NOMO-1 treated with DMSO at 0.1 percent for 48 hours (cell line): ENCODE measurements at regions not wholly inside any gene's neighbourhood (a gene's known extent, or its start where the extent isn't known, plus 50 kb on each side); places are given as distances from the start of the nearest gene placed in this dataset.
"Not testable (repeated sequence)": the region's sequence is repeated elsewhere in the genome, so short reads cannot be mapped to it uniquely, and the experiment has no call there.

Experiments
- DNase-seq: peaks from one replicate; lab custom pipeline; 2025; ENCODE audit not compliant: unreplicated experiment; lab: John Stamatoyannopoulos, UW

DNA sequence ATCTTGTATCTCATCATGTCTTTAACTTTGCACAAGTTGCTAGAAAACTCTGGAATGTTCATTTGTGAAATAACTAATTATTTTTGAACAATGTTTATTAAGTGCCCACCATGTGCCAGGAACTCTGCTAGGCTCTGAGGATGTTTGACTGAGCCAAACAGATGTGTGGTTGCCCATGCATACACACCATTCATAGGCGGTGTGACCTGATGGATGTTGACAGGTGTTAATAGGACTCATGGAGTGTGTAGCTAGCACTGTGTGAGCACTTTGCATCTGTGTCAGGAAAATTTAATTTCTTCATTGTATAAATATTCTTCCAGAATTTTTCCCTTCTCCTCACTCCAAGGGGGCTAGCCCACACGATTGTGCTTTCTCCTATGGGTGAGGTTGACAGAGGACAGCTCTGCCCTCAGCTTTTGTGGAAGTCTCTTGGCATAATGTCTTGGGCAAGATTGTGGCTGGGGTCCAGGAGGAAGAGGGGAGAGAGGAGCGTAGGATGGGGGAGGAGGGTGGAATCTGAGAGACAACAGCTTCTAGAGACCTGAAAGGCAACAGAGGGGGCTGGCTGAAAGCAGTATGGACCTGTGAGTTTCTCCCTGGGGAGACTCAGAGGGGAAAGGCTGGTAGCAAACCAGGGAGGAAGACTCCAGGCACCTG lies 214.6 kb upstream of the CXCR4 start:
- DNase-seq = no peak

DNA sequence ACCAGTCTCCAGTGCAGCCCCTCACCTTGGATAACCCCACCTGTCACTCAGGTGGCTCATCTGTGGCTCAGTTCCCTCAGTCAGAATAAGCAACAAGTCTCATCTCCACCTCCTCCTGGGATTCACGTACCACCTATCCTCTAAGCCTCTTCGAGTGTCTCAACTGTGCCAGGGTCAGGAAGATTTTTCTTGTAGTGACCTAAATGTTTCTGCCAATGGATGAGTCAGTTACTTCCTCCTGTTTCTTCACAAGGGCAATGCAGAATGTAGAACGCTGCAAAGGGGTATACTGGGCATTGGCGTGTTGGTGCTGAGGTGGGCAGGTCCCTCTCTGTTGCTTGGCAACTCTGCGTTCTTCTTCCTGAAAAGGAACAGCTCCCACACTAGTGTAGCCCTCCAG lies 213.3 kb upstream of the CXCR4 start:
- DNase-seq = peak; percentile 25

DNA sequence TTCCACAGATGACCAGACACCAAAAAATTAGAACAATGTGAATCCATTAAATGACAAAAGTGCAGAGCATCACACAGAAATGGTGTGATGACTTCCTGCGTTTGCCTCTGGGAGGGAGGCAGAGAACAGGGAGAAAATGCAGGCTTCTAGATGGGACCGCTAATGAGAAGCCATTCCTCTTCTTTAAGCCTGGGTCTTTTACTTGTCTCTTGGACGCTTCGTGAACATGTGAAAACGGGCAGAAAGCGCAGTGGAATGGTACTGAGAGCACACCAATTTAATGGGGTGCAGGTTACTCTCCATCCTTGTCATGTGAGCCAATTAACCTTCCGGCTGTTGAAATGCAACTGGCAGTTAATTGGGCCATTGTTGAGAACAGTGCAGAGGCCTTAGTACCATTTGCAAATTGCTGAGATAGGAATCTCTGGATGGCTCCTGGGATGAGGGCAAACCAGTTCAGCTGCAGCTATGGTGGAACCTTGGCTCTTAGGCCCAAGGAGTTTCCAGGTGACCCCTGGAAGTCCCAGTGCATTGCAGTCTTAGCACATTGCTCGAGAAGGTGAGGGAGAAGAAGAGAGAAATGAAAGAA lies 210.4 kb upstream of the CXCR4 start:
- no peak for DNase-seq

DNA sequence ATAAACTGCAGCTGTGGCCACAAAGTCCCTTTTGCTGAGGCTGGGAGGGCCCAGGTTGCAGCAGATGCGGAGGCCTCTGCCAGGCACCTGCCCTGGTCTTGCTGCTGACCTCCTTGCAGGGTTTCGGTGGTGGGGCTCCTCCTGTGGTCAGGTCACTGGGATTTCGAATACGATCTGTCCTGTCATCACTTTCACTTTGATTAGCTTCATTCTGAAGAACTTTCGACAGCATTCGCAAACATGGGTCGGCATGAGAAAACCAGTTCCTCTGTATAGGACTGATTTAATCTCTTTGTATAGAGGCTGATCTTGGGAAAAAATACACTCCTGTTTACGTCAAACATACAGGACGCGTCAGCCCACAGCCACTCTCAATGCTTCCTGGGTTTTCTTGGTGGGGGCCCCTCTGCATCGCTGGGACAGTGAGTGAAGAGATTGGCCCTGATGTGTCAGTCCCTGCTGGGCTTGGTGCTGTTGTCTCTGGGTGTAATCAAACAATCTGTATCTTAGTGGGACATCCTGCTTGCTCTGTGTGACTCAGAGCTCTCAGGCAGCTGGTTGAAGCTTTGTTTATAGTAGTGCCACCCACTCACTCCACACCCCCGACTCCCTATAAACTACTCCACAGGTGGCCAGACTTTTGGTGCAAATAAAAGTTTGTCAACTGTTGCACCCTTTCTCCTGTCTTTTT lies 209.4 kb upstream of the CXCR4 start:
- peak; percentile 28 for DNase-seq

DNA sequence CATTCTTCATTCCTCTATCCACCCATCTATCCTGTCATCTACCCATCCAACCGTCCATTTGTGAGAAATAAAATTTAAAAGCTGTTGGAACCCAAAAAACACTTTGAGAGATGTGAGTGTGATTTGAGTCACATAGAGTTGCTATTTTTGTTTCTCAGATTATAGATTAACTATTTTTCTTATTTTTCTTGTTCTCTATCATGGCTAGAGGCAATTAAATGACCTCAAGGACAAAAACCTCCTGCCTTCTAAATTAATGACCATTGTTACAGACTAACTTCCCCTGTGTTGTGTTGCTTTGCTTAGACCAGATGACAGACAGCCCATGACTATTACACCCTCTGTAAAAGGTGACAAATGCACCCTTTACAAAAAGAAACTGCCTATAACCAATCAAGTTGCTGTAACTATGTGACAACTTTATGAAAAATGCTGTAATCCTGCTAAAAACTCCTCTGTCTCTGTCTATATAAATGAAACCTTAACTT lies 207.9 kb upstream of the CXCR4 start:
- peak; percentile 40 for DNase-seq

DNA sequence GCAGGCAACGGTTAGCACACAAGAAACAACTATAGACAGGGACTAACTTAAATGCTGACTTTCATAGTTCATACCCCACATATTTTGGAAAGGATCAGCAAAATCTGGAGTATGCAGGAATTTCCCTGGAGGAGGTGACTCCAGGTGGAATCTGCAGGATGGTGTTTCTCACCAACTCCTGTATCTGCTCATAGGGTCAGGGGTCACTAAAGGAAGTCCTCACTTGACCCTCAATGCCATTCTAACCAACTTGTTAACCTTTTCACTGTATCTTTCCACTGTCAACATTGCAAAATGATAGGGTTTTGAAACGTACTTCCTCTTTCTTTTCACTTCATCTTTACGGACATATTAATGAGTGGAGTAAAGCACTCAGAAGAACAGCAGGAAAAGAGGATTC lies 207.0 kb upstream of the CXCR4 start:
- DNase-seq = peak; percentile 94

DNA sequence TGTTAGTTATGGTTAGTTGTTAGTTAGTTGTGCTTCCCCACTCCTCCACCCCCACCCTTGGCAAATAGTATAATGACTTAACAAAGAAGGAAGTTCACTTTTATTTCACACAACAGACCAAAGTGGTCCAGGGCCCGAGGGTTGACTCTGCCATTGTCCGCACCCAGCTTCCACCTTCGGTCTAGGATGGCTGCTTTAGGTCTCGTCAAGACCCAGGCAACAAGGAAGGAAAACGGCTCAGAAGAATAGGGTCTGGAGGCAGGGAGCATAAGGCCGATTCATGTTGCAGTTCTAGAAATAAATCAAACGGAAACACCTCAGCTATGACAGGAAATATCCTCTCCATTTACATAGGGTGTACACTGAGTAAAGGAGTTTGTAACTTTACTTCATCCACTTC lies 206.0 kb upstream of the CXCR4 start:
- no peak for DNase-seq

DNA sequence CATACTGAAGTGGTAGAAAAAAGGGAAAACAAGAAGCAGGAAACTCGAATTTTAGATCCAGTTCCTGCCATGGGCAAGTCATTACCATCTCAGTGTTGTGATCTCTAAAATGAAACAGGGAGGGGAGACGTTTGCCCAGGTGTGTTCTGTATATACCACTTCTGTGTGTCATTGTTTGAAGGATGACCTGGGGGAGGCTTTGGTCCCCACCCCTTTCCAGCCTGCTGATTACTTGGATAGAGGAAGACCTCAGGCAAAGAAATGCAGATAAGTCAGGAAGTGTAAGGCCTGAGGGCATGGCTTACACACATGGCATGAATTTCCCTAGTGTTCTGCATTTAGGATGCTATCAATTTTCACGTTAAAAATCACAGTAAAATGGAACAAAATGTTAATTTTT lies 205.2 kb upstream of the CXCR4 start:
- DNase-seq = no peak

DNA sequence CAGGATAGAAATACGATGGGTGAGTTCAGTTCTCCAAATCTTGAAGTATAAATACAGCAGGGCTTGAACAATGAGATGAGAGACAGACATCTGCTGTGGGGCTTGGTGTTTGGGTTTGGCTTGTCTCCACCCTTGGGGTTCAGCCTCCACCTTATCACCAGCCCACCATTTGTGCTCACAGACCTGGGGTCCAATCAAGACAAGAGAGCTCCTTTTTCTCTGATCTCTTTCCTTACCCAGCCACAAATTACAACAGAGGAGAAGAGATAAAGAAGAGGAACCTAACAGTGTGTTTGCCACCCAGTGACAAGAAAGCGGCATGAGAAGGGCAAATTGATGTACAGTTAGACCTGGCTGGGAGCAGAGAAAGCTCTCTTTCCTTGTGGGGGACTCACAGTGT lies 204.5 kb upstream of the CXCR4 start:
- DNase-seq = peak; percentile 68

DNA sequence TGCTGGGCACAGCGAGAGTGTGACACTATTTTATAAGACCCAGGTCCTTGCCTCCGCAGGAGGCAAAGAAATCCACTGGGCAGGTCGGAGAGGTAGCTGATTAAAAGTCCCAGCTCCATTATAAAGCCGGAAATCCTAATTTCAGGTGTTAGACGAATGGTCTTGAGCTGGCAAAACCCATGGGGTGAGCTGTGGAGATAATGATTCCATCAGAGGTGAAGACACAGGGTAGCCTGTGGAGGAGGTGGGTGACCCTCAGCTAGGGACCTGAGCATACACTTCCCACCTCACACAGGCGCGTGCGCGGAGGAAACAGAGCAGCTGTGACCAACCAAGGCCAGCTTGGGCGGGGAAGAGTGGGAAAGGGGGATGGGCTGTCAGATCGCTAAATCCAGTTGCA lies 201.7 kb upstream of the CXCR4 start:
- DNase-seq = no peak

DNA sequence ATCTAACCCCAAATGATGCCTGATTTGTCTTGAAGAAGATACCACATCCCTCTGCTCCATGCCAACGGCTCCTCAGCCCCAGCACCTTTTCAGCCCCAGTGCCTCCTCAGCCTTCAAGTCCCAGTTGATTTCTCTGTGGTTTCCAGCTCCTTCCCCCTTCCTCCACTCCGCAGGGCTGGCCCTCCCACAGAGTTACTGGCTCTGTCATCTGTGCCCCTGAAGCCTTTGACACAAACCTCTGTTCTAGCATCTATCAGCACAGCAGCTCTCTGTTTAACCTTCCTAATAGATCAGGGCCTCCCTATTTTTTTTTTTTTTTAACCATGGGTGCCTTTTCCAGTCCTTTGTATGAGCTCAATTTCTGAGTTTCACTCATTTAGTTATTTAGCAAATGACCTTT lies 201.3 kb upstream of the CXCR4 start:
- DNase-seq = peak; percentile 11

DNA sequence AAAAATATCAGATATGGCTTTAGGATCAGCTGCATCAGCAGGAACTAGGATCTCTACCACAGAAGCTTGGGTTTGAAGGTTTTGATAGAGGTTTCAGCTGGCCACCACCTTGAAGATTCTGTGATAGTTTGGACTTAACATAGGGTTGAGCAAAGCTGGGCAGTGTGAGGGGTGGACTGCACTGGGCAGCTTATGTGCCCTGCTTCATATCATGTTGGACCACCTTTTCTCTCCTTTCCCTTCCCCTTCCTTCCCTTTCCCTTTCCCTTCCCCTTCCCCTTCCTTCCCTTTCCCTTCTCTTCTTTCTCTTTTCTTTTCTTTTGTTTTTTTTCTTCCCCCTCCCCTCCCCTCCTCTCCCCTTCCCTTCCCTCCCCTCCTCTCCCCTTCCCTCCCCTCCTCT lies 196.3 kb upstream of the CXCR4 start:
- DNase-seq = no peak

DNA sequence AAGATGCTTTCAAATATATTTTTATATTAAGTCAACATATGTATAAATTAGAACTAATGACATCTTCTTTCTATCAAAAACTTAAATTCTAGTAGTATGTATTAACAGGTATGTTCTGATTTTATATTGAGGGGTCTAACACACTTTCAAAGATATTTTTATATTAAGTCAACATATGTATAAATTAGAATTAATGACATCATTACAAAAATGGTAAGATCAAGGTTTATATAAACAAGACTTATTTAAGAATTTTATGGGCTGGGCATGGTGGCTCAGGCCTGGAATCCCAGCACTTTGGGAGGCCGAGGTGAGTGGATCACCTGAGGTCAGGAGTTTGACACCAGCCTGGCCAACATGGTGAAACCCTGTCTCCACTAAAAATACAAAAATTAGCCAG lies 194.6 kb upstream of the CXCR4 start:
- not testable (repeated sequence) for DNase-seq

DNA sequence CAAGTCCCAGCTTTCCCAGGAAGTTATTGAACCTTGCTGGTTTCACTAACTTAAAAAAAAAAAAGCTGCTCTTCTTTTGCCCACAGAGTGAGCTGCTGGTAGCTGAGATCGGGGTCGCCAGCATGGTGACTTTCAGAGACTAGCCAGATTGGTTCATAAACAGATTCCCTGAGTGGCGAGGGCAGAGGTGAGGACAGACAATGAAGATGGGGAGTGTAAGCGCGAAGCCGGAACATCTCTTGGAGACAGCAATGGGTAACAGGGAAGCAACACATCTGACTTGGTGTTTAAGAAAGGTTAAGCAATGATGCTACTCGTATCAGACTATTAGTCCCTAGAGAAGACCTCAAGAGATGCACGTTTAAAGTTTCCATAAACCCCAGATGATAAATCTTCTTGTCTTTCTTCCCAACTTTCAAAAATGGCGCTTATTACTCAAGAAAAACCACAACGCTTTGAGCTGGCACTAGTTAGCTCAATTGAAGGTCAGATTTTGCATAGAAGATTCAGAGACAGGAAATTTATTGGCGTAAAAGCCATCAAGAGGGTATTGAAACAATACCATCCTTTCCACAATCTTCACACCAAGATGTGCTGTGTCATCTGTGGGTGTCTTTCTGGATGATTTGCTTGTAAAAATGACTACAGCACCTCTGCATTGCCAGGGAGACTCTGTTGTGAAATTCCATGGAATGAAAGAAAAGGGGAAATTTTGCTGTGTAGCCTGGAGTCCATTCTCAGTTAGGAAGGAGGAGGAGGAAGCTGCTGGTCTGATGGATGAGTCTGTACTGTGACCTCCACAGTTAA lies 193.1 kb upstream of the CXCR4 start:
- peak; percentile 88 for DNase-seq

DNA sequence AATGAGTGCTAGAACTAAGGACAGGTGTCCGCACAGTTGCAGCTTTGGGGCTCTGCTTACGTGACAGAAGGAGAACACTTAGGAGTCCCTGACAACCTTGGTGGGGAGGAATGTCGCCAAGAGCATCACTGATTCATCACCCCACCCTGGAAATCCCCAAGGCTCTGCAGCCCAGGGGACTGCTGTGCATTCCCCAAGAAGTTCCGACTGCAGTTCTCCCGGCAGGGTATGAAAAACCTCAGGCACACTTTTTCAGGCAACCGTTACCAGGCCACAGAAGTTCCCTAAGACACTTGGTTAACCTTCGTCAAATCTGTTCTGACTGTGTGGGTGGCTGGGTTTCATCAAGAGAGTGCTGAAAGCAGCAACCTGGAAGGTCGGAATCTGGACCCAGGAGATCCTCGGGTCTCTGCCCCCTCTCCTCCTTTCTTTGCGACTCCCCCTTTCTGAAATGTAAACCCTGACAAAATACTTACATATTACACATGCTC lies 192.1 kb upstream of the CXCR4 start:
- DNase-seq = no peak

DNA sequence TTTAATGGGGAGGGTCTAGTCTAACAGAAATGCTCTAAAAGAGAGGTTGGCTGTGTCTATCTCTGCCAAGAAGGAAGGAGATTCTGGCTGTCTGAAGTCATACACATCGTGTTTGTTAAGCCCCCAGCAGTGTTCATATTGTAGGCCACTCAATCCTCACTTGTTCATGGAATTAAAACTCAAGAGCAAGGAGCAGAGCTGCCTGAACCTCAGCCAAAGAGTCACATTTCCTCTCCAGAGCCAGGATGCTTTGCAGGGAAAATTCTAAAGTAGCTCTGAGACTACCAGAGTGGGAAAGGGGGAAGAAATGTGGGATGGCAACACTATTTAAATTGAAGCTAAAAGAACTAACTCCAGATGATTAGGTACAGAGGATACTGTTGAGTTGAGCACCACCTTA lies 190.7 kb upstream of the CXCR4 start:
- DNase-seq = no peak

DNA sequence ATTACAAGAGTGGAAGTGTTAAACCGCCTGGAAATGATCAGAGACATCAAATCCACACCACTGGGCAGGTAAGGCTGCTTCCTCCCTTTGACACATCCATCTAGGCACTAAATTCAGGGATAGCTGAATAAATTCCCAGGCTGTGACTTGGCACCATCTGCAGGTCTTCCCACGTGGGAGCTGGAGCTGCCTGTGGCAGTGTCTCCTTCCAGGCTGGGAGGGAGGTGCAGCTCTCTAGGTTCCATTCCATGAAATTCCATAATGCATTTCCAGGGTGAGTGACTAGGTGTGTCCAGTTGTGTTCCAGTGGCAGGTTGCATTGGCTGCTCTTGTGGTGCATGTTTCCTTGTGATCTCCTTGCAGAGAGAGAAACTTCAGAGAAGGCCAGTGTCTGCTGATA lies 188.9 kb upstream of the CXCR4 start:
- DNase-seq = no peak

DNA sequence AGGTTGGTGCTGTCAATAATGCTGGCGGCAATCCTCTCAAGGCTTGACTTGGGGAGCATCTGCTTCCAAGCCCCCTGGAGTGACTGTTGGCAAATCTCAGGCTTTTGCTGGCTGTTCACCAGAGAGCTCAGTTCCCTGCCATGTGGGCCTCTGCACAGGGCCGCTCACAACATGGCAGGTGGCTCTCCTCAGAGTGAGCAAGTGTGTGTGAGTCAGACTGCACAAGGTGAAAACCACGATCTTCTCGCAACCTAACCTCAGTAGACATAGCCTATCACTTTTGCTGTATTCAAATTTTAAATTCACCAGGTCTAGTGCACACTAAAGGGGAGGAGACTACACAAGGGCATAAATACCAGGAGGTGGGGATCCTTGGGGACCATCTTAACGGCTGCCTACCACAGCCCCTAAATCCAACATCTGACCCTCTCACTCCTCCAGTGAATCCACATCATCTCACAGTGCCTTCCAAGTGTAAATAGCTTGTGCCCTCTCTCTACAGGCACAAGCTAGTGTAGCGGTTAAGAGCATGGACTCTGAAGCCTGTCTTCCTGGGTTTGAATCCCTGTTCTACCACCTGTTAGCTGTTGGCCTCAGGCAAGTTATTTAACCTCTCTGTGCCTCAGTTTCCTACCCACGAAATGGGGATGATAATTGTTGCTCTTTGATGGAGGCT lies 187.7 kb upstream of the CXCR4 start:
- DNase-seq = peak; percentile 8

DNA sequence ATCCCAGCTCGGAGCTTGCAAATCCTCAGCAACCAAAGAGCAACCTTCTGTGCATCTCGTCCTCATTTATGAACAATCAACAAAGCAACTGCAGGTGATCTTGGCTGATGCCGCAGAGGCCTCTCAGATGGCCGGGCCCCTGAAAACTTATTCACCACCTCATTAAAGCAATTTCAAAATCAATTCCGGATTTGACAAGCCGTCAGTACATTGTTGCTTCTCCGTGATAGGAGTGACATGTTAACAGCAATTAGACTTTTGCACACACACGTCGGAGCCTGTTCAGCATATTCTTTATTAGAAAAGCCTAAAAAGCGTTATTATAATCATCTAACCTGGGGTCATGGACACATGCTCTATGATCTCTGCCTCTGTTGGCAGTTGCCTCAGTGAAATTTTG lies 183.1 kb upstream of the CXCR4 start:
- no peak for DNase-seq

DNA sequence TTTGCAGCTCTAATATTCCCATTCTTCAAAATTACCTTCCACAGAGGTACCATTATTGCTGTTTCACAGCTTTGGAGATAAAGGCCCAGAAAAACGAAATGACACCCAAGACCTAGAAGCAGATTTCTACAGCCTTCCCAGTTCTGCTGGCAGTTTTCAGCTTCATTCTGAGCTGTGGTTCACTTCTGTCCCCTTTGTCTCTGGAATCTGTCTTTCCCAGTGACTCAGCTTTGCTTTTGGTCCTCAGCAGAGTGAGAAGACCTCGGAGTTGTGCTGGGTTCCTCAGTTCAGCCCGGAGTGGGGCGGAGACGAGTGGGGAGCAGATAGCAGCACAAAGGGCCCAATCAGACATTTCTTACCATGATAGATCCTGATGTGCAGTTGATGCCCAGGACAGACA lies 180.7 kb upstream of the CXCR4 start:
- DNase-seq = no peak

DNA sequence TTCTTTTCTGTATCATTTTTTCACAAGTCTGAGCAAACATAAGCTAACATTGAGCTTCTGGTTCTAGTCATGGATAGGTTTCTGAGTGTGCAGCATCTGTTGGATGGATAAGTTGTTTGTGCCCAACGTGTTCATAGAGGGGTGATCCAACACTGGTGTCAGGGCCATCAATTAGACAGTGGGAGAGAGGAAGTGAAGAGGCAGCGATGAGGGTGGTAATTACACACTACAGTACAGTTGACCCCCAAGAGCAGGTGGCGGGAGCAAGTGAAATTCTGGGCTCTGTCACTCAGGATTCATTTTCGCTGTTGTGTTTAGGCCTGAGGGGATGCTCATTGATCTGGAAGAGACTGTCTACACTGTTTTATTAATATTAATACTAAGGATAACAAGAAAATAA lies 180.0 kb upstream of the CXCR4 start:
- DNase-seq = no peak
